ENCODE measurements at regions not wholly inside any gene's neighbourhood (a gene's known extent, or its start where the extent isn't known, plus 50 kb on each side); places are given as distances from the start of the nearest gene placed in this dataset.

GRCh38 chr6:158249340-158249836, 62.9 kb upstream of the TULP4 start:
- DNase-seq: no peak

- DNase-seq: no peak
Observed at GRCh38 chr6:158251565-158251964, 60.7 kb upstream of the TULP4 start.

GRCh38 chr6:158253248-158253647, 59.0 kb upstream of the TULP4 start:
- peak; percentile 55 to 64 for DNase-seq

GRCh38 chr6:158255275-158255988, 56.8 kb upstream of the TULP4 start:
- no peak for DNase-seq

GRCh38 chr6:158255989-158256601, 56.2 kb upstream of the TULP4 start:
- DNase-seq: no peak

GRCh38 chr6:158256746-158257424, 55.4 kb upstream of the TULP4 start:
- no peak for DNase-seq

GRCh38 chr6:158257425-158257759, 54.9 kb upstream of the TULP4 start:
- DNase-seq: no peak

GRCh38 chr6:158257781-158258180, 54.5 kb upstream of the TULP4 start:
- no peak for DNase-seq

GRCh38 chr6:158259136-158259535, 53.1 kb upstream of the TULP4 start:
- DNase-seq: no peak

GRCh38 chr6:158259845-158260244, 52.4 kb upstream of the TULP4 start:
- DNase-seq: no peak

GRCh38 chr6:158262082-158262481, 50.2 kb upstream of the TULP4 start:
- DNase-seq: no peak

All from NCI-H526 (cell line).